ENCODE measurements at regions not wholly inside any gene's neighbourhood (a gene's known extent, or its start where the extent isn't known, plus 50 kb on each side); places are given as distances from the start of the nearest gene placed in this dataset.

GRCh38 chr6:54717849-54718455 lies 128.6 kb upstream of the FAM83B start:
- TF ChIP-seq CTCF (IDR thresholded peaks at IDR 0.05; ENCODE audit: low read length) (peak; percentile 70), EZH2 (IDR thresholded peaks at IDR 0.05; ENCODE audit: borderline replicate concordance, low read length) (no peak)

All from OCI-LY1 (cell line).